Keratinocyte (primary cell): ENCODE measurements at regions not wholly inside any gene's neighbourhood (a gene's known extent, or its start where the extent isn't known, plus 50 kb on each side); places are given as distances from the start of the nearest gene placed in this dataset.
"Not testable (repeated sequence)": the region's sequence is repeated elsewhere in the genome, so short reads cannot be mapped to it uniquely, and the experiment has no call there.

Source experiments
- DNase-seq: peaks from one replicate; pipeline ENCODE4 v3.0.0-alpha.2; 2011; ENCODE audit warnings: low read depth, missing footprints, low spot score
- FAIRE-seq: peaks from 2 replicates; lab custom pipeline; 2011; peaks lifted over from hg19 to GRCh38; lab: Jason Lieb, UNC
- H2AFZ ChIP-seq: 2 replicates; pipeline ENCODE4 v1.6.0; 2012; ENCODE audit warnings: low read length, control low read depth, inconsistent platforms; ENCODE audit not compliant: control insufficient read depth
- H3K27ac ChIP-seq: 2 replicates; pipeline ENCODE4 v1.5.1; 2011; ENCODE audit warnings: low read length; ENCODE audit not compliant: control insufficient read depth, insufficient read depth
- H3K27me3 ChIP-seq: 3 replicates; pipeline ENCODE4 v1.6.0; 2011; ENCODE audit warnings: low read length; ENCODE audit not compliant: control insufficient read depth, insufficient read depth; ENCODE audit errors: extremely low read depth
- H3K36me3 ChIP-seq, 2 experiments: 2 replicates in 1 of 2; 3 replicates in 1 of 2; pipeline ENCODE4 v1.5.1; 2011; ENCODE audit warnings: low read length in 2 of 2, mild to moderate bottlenecking in 1 of 2; ENCODE audit not compliant: control insufficient read depth in 2 of 2, insufficient read depth in 2 of 2; ENCODE audit errors: extremely low read depth in 1 of 2
- H3K4me1 ChIP-seq: 3 replicates; pipeline ENCODE4 v1.5.1; 2011; ENCODE audit warnings: low read length; ENCODE audit not compliant: control insufficient read depth, insufficient read depth; ENCODE audit errors: extremely low read depth
- H3K4me2 ChIP-seq: 3 replicates; pipeline ENCODE4 v1.6.0; 2011; ENCODE audit warnings: low read depth, low read length; ENCODE audit not compliant: control insufficient read depth, insufficient read depth; ENCODE audit errors: extremely low read depth
- H3K4me3 ChIP-seq, 3 experiments: fragments of 200-600 bp in 1 of 3; sonication (generic) in 1 of 3; 2 replicates in 2 of 3; 3 replicates in 1 of 3; pipeline ENCODE4 v1.5.1; 2011 to 2016; ENCODE audit warnings: low read length in 3 of 3, mild to moderate bottlenecking in 3 of 3, control low read depth in 2 of 3, inconsistent platforms in 1 of 3, low read depth in 1 of 3, mixed read lengths in 1 of 3, mixed run types in 1 of 3, moderate library complexity in 1 of 3; ENCODE audit not compliant: control insufficient read depth in 2 of 3, insufficient read depth in 2 of 3; ENCODE audit errors: extremely low read depth in 1 of 3
- H3K79me2 ChIP-seq: 2 replicates; pipeline ENCODE4 v1.6.0; 2012; ENCODE audit warnings: low read length; ENCODE audit not compliant: control insufficient read depth, insufficient read depth
- H3K9ac ChIP-seq: 3 replicates; pipeline ENCODE4 v1.6.0; 2011; ENCODE audit warnings: low read length; ENCODE audit not compliant: control insufficient read depth, insufficient read depth; ENCODE audit errors: extremely low read depth
- H3K9me1 ChIP-seq: 3 replicates; pipeline ENCODE4 v1.6.0; 2011; ENCODE audit warnings: low read length; ENCODE audit not compliant: control insufficient read depth, insufficient read depth; ENCODE audit errors: extremely low read depth
- H3K9me3 ChIP-seq: 2 replicates; pipeline ENCODE4 v1.5.1; 2012; ENCODE audit warnings: low read depth, low read length; ENCODE audit not compliant: control insufficient read depth
- H4K20me1 ChIP-seq: 3 replicates; pipeline ENCODE4 v1.6.0; 2011; ENCODE audit warnings: low read length; ENCODE audit not compliant: control insufficient read depth, insufficient read depth; ENCODE audit errors: extremely low read depth
- EZH2 ChIP-seq: IDR thresholded peaks from one replicate; pipeline ENCODE4 v1.6.1; 2012; ENCODE audit warnings: inconsistent platforms, mild to moderate bottlenecking, low read length, moderate library complexity
- dilution Hi-C: fragments of 300-500 bp; cut with MboI; formaldehyde crosslinking; loops from one replicate; pipeline ENCODE4 v1.7.0; 2020; ENCODE audit warnings: low sequenced_read_pairs; ENCODE audit not compliant: extremely low pct_ligation_motif_present
- TF ChIP-seq, protein P1 (sequence below), 3 experiments: IDR thresholded peaks in 1 of 3; conservative IDR thresholded peaks in 1 of 3; optimal IDR thresholded peaks in 1 of 3; 2 replicates in 2 of 3; 3 replicates in 1 of 3; pipeline versions ENCODE3 to v1.5.1; 2011; ENCODE audit warnings: low read length in 3 of 3, mild to moderate bottlenecking in 3 of 3, moderate library complexity in 2 of 3, control low read depth in 1 of 3, inconsistent platforms in 1 of 3; ENCODE audit not compliant: insufficient read depth in 2 of 3; ENCODE audit errors: extremely low read depth in 1 of 3

DNA sequence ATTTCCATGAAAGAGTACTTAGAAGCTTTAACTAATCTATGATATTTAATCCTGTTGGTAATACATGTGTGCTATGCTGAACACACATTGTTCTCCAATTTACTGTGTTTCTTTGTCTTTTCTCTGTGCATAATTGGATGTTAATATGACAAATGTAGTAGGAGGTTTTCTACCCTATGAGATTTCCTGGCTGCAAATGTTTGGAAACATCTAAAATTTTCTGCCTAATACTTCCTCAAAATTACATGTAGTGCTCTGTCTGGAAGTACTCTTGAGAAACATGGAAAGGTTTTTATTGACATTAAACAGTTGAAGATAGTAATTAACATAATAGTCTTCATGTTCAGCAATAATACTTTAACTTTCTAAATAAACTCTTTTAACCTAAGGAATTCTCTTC is 213.0 kb downstream of the KITLG start:
- TF ChIP-seq EZH2, result no peak
- TF ChIP-seq, protein P1, sequence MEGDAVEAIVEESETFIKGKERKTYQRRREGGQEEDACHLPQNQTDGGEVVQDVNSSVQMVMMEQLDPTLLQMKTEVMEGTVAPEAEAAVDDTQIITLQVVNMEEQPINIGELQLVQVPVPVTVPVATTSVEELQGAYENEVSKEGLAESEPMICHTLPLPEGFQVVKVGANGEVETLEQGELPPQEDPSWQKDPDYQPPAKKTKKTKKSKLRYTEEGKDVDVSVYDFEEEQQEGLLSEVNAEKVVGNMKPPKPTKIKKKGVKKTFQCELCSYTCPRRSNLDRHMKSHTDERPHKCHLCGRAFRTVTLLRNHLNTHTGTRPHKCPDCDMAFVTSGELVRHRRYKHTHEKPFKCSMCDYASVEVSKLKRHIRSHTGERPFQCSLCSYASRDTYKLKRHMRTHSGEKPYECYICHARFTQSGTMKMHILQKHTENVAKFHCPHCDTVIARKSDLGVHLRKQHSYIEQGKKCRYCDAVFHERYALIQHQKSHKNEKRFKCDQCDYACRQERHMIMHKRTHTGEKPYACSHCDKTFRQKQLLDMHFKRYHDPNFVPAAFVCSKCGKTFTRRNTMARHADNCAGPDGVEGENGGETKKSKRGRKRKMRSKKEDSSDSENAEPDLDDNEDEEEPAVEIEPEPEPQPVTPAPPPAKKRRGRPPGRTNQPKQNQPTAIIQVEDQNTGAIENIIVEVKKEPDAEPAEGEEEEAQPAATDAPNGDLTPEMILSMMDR (optimal IDR thresholded peaks at IDR 0.05 in 1 of 3, IDR thresholded peaks at IDR 0.05 in 1 of 3, conservative IDR thresholded peaks at IDR 0.05 in 1 of 3; ENCODE audit: extremely low read depth in 1 of 3, insufficient read depth in 2 of 3, low read length in 3 of 3), result no peak
- no peaks in the 10 kb centered on the region for H3K27me3 ChIP-seq
- no peaks in the 10 kb centered on the region for H3K36me3 ChIP-seq
- H2AFZ ChIP-seq, result no peak overlapping the region
- no peaks in the 10 kb centered on the region for H3K4me1 ChIP-seq
- no peak overlapping the region for H3K4me2 ChIP-seq
- no peak overlapping the region for H3K27ac ChIP-seq
- dilution Hi-C loops, result no loop called here
- DNase-seq (no peak), FAIRE-seq (no peak)
- H3K4me3 ChIP-seq, result no peak overlapping the region
- H3K9me1 ChIP-seq, result no peaks in the 10 kb centered on the region
- no peaks in the 10 kb centered on the region for H4K20me1 ChIP-seq
- H3K9me3 ChIP-seq, result no peaks in the 10 kb centered on the region
- H3K79me2 ChIP-seq, result no peaks in the 10 kb centered on the region
- H3K9ac ChIP-seq, result no peak overlapping the region

- not testable (repeated sequence) for FAIRE-seq
These were observed 212.2 kb downstream of the KITLG start for GRCh38 chr12:88368077-88368476.

DNA sequence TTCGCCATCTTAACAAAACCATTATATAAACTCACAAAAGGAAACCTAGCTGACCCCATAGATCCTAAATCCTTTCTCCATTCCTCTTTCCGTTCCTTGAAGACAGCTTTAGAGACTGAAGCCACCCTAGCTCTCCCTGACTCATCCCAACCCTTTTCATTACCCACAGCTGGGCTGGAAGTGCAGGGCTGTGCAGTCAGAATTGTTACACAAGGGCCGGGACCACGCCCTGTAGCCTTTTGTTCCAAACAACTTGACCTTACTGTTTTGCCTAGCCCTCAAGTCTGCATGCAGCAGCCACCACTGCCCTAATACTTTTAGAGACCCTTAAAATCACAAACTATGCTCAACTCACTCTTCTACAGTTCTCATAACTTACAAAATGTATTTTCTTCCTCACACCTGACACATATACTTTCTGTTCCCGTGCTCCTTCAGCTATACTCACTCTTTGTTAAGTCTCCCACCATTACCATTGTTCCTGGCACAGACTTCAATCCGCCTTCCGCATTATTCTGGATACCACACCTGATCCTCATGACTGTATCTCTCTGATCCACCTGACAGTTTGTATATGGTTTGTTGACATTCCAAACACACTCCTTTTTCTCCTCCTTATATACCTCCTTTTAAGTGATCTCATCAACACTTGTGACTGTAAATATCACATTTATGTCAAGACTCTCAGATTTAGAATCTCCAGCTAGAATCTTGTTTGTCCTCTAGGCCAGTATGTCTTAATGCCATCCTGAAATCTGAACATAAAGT is 208.7 kb downstream of the KITLG start:
- TF ChIP-seq, protein P1 (optimal IDR thresholded peaks at IDR 0.05 in 1 of 3, IDR thresholded peaks at IDR 0.05 in 1 of 3, conservative IDR thresholded peaks at IDR 0.05 in 1 of 3; ENCODE audit: extremely low read depth in 1 of 3, insufficient read depth in 2 of 3, low read length in 3 of 3), result no peak
- TF ChIP-seq EZH2, result no peak
- Histone ChIP-seq H3K27me3 (no peaks in the 10 kb centered on the region), H3K4me1 (peaks cover 4% of the 10 kb centered on the region), H4K20me1 (no peaks in the 10 kb centered on the region), H3K79me2 (no peaks in the 10 kb centered on the region), H3K27ac (no peak overlapping the region), H3K36me3 (no peaks in the 10 kb centered on the region), H3K9me3 (no peaks in the 10 kb centered on the region), H3K9me1 (no peaks in the 10 kb centered on the region), H3K4me3 (no peak overlapping the region), H3K4me2 (no peak overlapping the region), H3K9ac (no peak overlapping the region), H2AFZ (no peak overlapping the region)
- no peak for FAIRE-seq
- DNase-seq, result no peak
- dilution Hi-C loops, result no loop called here

More at GRCh38 chr12:88368077-88368476, 212.2 kb downstream of the KITLG start:
- H3K4me3 ChIP-seq, H3K27ac ChIP-seq, H3K36me3 ChIP-seq, H3K9ac ChIP-seq, H3K4me2 ChIP-seq, H3K4me1 ChIP-seq, H3K9me1 ChIP-seq, H3K9me3 ChIP-seq, H3K79me2 ChIP-seq, H2AFZ ChIP-seq, H4K20me1 ChIP-seq, DNase-seq, dilution Hi-C loops, H3K27me3 ChIP-seq: not testable (repeated sequence)
